ENCODE measurements at regions not wholly inside any gene's neighbourhood (a gene's known extent, or its start where the extent isn't known, plus 50 kb on each side); places are given as distances from the start of the nearest gene placed in this dataset.

DNA sequence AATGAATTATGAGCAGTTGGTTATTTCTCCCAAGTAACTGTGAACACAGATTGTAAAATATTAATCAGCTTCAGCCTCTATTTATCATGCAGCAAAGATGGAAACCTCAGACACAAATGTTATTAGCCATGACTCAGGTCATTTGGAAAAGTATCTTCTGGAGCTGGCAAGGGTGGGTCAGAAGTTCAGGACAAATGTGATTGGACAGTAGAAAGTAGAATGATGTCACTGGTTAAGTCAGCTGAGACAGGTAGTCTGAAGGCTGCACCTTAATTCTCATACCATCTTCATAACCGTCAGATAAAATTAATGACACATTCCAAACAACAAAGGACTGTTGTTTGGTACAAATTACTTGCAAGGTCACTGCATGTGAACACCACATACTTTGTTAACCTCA lies 140.2 kb downstream of the EMB start:
- TF ChIP-seq, protein P1, sequence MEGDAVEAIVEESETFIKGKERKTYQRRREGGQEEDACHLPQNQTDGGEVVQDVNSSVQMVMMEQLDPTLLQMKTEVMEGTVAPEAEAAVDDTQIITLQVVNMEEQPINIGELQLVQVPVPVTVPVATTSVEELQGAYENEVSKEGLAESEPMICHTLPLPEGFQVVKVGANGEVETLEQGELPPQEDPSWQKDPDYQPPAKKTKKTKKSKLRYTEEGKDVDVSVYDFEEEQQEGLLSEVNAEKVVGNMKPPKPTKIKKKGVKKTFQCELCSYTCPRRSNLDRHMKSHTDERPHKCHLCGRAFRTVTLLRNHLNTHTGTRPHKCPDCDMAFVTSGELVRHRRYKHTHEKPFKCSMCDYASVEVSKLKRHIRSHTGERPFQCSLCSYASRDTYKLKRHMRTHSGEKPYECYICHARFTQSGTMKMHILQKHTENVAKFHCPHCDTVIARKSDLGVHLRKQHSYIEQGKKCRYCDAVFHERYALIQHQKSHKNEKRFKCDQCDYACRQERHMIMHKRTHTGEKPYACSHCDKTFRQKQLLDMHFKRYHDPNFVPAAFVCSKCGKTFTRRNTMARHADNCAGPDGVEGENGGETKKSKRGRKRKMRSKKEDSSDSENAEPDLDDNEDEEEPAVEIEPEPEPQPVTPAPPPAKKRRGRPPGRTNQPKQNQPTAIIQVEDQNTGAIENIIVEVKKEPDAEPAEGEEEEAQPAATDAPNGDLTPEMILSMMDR (IDR thresholded peaks at IDR 0.05), result no peak
- TF ChIP-seq POLR2AphosphoS5 (IDR thresholded peaks at IDR 0.05) (no peak), POLR2A (IDR thresholded peaks at IDR 0.05) (no peak)
